RWPE2 (cell line): ENCODE measurements at regions not wholly inside any gene's neighbourhood (a gene's known extent, or its start where the extent isn't known, plus 50 kb on each side); places are given as distances from the start of the nearest gene placed in this dataset.

Experiments
- ATAC-seq: fragments of 200-7000 bp; cut with Tn5 transposase; 3 replicates; pipeline ENCODE4 v1.9.1; 2021; ENCODE audit warnings: low read depth
- DNase-seq: peaks from one replicate; pipeline ENCODE4 v3.0.0-alpha.2; 2020; ENCODE audit warnings: low spot score
- H3K27ac ChIP-seq: fragments of 450-650 bp; 2 replicates; pipeline ENCODE4 v1.5.1; 2017; ENCODE audit warnings: mild to moderate bottlenecking; ENCODE audit not compliant: poor library complexity, severe bottlenecking
- H3K27me3 ChIP-seq: fragments of 250-450 bp; sonication (Bioruptor Pico); 2 replicates; pipeline ENCODE4 v1.5.1; 2021; ENCODE audit warnings: mild to moderate bottlenecking, moderate library complexity; ENCODE audit not compliant: insufficient read depth, poor library complexity, severe bottlenecking
- H3K36me3 ChIP-seq: fragments of 250-450 bp; sonication (Bioruptor Pico); 2 replicates; pipeline ENCODE4 v1.5.1; 2020; ENCODE audit warnings: low read depth, mild to moderate bottlenecking, moderate library complexity
- H3K4me1 ChIP-seq: fragments of 250-450 bp; sonication (Bioruptor Pico); 2 replicates; pipeline ENCODE4 v1.5.1; 2021; ENCODE audit warnings: mild to moderate bottlenecking, moderate library complexity; ENCODE audit not compliant: insufficient read depth, poor library complexity, severe bottlenecking
- H3K4me3 ChIP-seq: fragments of 250-450 bp; sonication (Bioruptor Pico); 2 replicates; pipeline ENCODE4 v1.5.1; 2021; ENCODE audit warnings: mild to moderate bottlenecking, moderate library complexity; ENCODE audit not compliant: severe bottlenecking
- H3K9me3 ChIP-seq: fragments of 250-450 bp; sonication (Bioruptor Pico); 2 replicates; pipeline ENCODE4 v1.5.1; 2021; ENCODE audit warnings: mild to moderate bottlenecking, moderate library complexity; ENCODE audit not compliant: severe bottlenecking
- TF ChIP-seq, protein P1 (sequence below): fragments of 450-650 bp; IDR thresholded peaks from one replicate; pipeline ENCODE4 v1.5.1; 2017; ENCODE audit warnings: mild to moderate bottlenecking, moderate library complexity; ENCODE audit not compliant: poor library complexity, severe bottlenecking

DNA sequence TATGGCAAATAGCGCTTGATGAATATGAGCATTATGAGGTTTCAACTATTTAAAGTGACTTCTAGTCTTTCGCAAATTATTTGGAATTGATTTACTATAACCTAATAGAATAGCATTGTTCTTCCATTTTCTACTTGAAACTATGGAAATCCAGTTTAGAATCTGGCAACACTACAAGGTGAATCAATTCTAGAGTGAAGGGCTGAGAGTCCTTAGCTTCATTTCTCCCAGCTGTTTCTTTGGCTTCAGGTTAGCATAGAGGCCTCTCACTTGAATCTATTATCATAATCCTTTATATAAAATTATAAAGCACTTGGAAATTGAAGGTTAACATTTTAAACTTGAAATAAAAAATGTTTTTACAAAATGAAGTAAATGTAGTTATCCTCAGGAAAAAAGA lies 318.8 kb downstream of the CCDC85A start:
- TF ChIP-seq, protein P1, sequence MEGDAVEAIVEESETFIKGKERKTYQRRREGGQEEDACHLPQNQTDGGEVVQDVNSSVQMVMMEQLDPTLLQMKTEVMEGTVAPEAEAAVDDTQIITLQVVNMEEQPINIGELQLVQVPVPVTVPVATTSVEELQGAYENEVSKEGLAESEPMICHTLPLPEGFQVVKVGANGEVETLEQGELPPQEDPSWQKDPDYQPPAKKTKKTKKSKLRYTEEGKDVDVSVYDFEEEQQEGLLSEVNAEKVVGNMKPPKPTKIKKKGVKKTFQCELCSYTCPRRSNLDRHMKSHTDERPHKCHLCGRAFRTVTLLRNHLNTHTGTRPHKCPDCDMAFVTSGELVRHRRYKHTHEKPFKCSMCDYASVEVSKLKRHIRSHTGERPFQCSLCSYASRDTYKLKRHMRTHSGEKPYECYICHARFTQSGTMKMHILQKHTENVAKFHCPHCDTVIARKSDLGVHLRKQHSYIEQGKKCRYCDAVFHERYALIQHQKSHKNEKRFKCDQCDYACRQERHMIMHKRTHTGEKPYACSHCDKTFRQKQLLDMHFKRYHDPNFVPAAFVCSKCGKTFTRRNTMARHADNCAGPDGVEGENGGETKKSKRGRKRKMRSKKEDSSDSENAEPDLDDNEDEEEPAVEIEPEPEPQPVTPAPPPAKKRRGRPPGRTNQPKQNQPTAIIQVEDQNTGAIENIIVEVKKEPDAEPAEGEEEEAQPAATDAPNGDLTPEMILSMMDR: no peak
- Histone ChIP-seq H3K9me3 (no peaks in the 10 kb centered on the region), H3K36me3 (no peaks in the 10 kb centered on the region), H3K27me3 (no peaks in the 10 kb centered on the region), H3K4me3 (no peak overlapping the region), H3K27ac (no peak overlapping the region), H3K4me1 (no peaks in the 10 kb centered on the region)
- DNase-seq: no peak
- no peak for ATAC-seq

DNA sequence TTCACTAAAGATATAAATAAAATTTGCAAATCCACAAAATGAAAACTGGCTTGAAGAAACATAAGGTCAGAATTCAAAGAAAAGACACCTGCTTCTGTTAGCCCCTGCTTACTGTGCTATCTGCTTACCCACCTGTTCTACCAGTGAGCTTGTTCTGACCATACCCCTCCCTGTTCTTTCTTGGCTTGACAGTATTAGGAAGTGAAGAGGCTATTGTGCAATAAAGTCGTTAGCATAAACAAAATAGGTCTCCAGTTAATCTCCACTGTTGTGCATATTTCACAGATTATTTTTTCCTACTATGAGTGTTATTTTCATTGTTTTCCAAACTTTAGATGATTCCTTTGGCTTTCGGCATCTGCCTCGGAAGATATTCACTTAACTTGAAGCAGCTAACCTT lies 322.1 kb downstream of the CCDC85A start:
- Histone ChIP-seq H3K36me3 (no peaks in the 10 kb centered on the region), H3K4me1 (no peaks in the 10 kb centered on the region), H3K9me3 (no peaks in the 10 kb centered on the region), H3K4me3 (no peak overlapping the region), H3K27me3 (no peaks in the 10 kb centered on the region), H3K27ac (no peak overlapping the region)
- no peak for DNase-seq
- no peak for ATAC-seq
- TF ChIP-seq, protein P1: no peak

DNA sequence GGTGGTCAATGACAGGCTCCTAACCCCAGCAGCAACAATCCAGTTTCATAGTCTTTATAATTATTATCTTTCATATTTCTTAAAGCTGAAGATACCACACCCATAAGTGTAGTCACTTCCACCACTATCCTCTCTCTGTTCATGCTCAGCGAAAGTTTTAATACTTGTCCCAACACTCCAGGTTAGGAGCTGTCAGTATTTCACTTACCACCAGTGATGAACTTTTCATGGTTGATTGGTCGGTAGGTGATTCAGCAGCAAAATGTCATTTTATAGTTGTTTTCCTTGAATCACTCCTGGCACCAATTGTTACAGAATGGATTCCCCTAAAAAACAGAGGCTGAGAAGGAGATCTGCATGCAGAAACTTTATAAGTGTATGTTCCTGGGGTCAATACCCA lies 324.9 kb downstream of the CCDC85A start:
- DNase-seq (no peak), ATAC-seq (no peak)
- Histone ChIP-seq H3K27ac (no peak overlapping the region), H3K9me3 (no peaks in the 10 kb centered on the region), H3K27me3 (no peaks in the 10 kb centered on the region), H3K4me3 (no peak overlapping the region), H3K36me3 (no peaks in the 10 kb centered on the region), H3K4me1 (no peaks in the 10 kb centered on the region)
- TF ChIP-seq, protein P1: no peak

DNA sequence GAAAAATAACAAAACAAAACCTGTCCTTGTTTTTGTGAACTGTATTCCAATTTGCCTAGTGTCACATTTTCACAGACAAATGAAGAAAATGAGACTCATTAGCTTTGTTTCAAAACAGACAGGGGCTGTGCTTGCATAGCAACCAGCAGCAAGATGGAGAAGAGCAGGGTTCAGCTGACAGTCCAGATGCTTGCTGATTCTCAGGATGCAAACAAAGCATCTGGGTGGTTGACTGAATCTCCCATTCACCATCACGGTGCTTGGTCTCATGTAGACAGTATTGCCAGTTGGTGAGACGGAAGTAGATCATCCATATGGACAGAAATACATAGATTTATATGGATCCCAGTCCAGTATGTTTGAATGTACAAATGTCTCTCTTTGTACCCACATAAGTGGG lies 326.8 kb downstream of the CCDC85A start:
- TF ChIP-seq, protein P1: no peak
- Histone ChIP-seq H3K4me1 (no peaks in the 10 kb centered on the region), H3K36me3 (no peaks in the 10 kb centered on the region), H3K27ac (no peak overlapping the region), H3K9me3 (no peaks in the 10 kb centered on the region), H3K27me3 (no peaks in the 10 kb centered on the region), H3K4me3 (no peak overlapping the region)
- no peak for ATAC-seq
- no peak for DNase-seq

DNA sequence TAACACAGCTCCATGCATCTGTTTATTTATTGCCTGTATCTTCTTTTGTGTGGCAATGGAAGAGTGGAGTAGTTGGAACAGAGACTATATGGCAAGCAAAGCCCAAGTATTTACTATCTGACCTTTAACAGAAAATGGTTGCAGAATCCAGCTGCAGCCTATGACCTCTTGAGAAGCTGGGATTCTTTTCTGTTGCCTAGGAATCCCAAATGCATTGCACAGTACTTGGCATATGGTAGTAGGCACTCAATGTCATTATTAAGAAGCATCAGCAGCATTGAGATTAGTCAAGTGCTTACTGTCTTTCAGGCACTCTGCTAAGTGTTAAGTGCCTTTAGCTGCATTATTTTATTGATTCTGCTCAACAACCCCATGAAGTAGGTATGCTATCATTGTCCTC lies 331.6 kb downstream of the CCDC85A start:
- no peaks in the 10 kb centered on the region for H3K27me3 ChIP-seq
- no peaks in the 10 kb centered on the region for H3K36me3 ChIP-seq
- no peak overlapping the region for H3K27ac ChIP-seq
- H3K9me3 ChIP-seq: no peaks in the 10 kb centered on the region
- TF ChIP-seq, protein P1: no peak
- no peak overlapping the region for H3K4me3 ChIP-seq
- DNase-seq: no peak
- ATAC-seq: no peak
- H3K4me1 ChIP-seq: no peaks in the 10 kb centered on the region
